ENCODE measurements at regions not wholly inside any gene's neighbourhood (a gene's known extent, or its start where the extent isn't known, plus 50 kb on each side); places are given as distances from the start of the nearest gene placed in this dataset.

GRCh38 chr11:57913715-57914704 is 109.7 kb upstream of the OR9Q1 start:
- Mint-ChIP-seq H3K4me1 (ENCODE audit: low read depth) (no peaks in the 10 kb centered on the region), H3K9me3 (no peaks in the 10 kb centered on the region), H3K4me3 (no peak overlapping the region), H3K36me3 (ENCODE audit: low read depth) (no peaks in the 10 kb centered on the region), H3K27me3 (peaks cover 27% of the 10 kb centered on the region), H3K27ac (no peak overlapping the region)
- peaks cover 0 to 5% of the 10 kb centered on the region in 2 experiments for H3K27me3 ChIP-seq (ENCODE audit: control insufficient read depth in 1 of 2, insufficient read depth in 2 of 2, low read length in 2 of 2)
- H3K27ac ChIP-seq (ENCODE audit: low read depth in 1 of 2, low read length in 2 of 2) = no peak overlapping the region
- DNase-seq = no peak
- H3K36me3 ChIP-seq (ENCODE audit: insufficient read depth, low read length) = no peaks in the 10 kb centered on the region
- H3K4me3 ChIP-seq (ENCODE audit: low read length) = no peak overlapping the region
- intact Hi-C loops (cut with DNase I, micrococcal nuclease) = no loop called here
- no peaks in the 10 kb centered on the region for H3K4me1 ChIP-seq (ENCODE audit: insufficient read depth, low read length)
- ChIA-PET CTCF (no interaction called here), POLR2A (no interaction called here)
- no peak for ATAC-seq (ENCODE audit: poor library complexity)
- no peak for TF ChIP-seq CTCF (IDR thresholded peaks at IDR 0.05)
- no peaks in the 10 kb centered on the region for H3K9me3 ChIP-seq (ENCODE audit: control insufficient read depth in 1 of 2, insufficient read depth in 1 of 2, low read length in 2 of 2)

DNA sequence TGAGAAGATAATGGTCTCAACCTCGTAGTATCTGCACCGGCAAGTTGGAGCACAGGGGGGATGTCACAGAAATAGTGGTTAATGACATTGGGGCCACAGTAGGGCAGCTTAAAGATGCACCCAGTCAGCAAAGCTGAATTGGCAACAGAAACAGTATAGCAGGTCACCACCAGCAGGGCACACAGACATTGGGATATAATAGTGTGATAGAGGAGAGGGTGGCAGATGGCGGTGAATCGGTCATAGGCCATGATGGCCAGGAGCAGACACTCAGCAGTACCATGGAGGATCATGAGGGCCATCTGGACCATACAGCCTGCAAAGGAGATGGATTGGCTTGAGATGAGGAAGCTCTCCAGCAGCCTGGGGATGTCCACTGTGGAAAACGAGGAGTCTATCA is 106.0 kb upstream of the OR9Q1 start:
- Mint-ChIP-seq H3K27ac (no peak overlapping the region), H3K36me3 (ENCODE audit: low read depth) (no peaks in the 10 kb centered on the region), H3K4me1 (ENCODE audit: low read depth) (no peaks in the 10 kb centered on the region), H3K27me3 (peaks cover 22% of the 10 kb centered on the region), H3K9me3 (no peaks in the 10 kb centered on the region), H3K4me3 (no peak overlapping the region)
- ChIA-PET CTCF (no interaction called here), POLR2A (no interaction called here)
- Histone ChIP-seq H3K27me3 (ENCODE audit: control insufficient read depth in 1 of 2, insufficient read depth in 2 of 2, low read length in 2 of 2) (peaks cover 0 to 8% of the 10 kb centered on the region in 2 experiments), H3K9me3 (ENCODE audit: control insufficient read depth in 1 of 2, insufficient read depth in 1 of 2, low read length in 2 of 2) (peaks cover 0 to 10% of the 10 kb centered on the region in 2 experiments), H3K27ac (ENCODE audit: low read depth in 1 of 2, low read length in 2 of 2) (no peak overlapping the region), H3K4me1 (ENCODE audit: insufficient read depth, low read length) (no peaks in the 10 kb centered on the region), H3K36me3 (ENCODE audit: insufficient read depth, low read length) (no peaks in the 10 kb centered on the region), H3K4me3 (ENCODE audit: low read length) (no peak overlapping the region)
- no peak for TF ChIP-seq CTCF (IDR thresholded peaks at IDR 0.05)
- no peak for DNase-seq
- ATAC-seq (ENCODE audit: poor library complexity) = no peak
- intact Hi-C loops (cut with DNase I, micrococcal nuclease) = no loop called here

GRCh38 chr11:57920971-57921370 is 102.7 kb upstream of the OR9Q1 start:
- no peak for DNase-seq

More at GRCh38 chr11:57920971-57921370, 102.7 kb upstream of the OR9Q1 start:
- H3K27ac Mint-ChIP-seq = no peak overlapping the region
- H3K4me1 Mint-ChIP-seq (ENCODE audit: low read depth) = no peaks in the 10 kb centered on the region
- H3K36me3 Mint-ChIP-seq (ENCODE audit: low read depth) = no peaks in the 10 kb centered on the region
- Histone ChIP-seq H3K4me1 (ENCODE audit: insufficient read depth, low read length) (no peaks in the 10 kb centered on the region), H3K27me3 (ENCODE audit: control insufficient read depth in 1 of 2, insufficient read depth in 2 of 2, low read length in 2 of 2) (peaks cover 0 to 8% of the 10 kb centered on the region in 2 experiments), H3K36me3 (ENCODE audit: insufficient read depth, low read length) (no peaks in the 10 kb centered on the region), H3K4me3 (ENCODE audit: low read length) (no peak overlapping the region), H3K27ac (ENCODE audit: low read depth in 1 of 2, low read length in 2 of 2) (no peak overlapping the region), H3K9me3 (ENCODE audit: control insufficient read depth in 1 of 2, insufficient read depth in 1 of 2, low read length in 2 of 2) (peaks cover 0 to 10% of the 10 kb centered on the region in 2 experiments)
- peaks cover 20% of the 10 kb centered on the region for H3K27me3 Mint-ChIP-seq
- ChIA-PET CTCF (no interaction called here), POLR2A (no interaction called here)
- intact Hi-C loops (cut with DNase I, micrococcal nuclease) = no loop called here
- H3K4me3 Mint-ChIP-seq = no peak overlapping the region
- TF ChIP-seq CTCF (IDR thresholded peaks at IDR 0.05) = no peak
- H3K9me3 Mint-ChIP-seq = no peaks in the 10 kb centered on the region
- ATAC-seq (ENCODE audit: poor library complexity) = no peak

Data from CD4-positive, alpha-beta T cell (primary cell).